ENCODE measurements at regions not wholly inside any gene's neighbourhood (a gene's known extent, or its start where the extent isn't known, plus 50 kb on each side); places are given as distances from the start of the nearest gene placed in this dataset.

GRCh38 chr10:29876008-29876555 is 183.3 kb downstream of the JCAD start:
- no peak overlapping the region for H3K4me2 ChIP-seq (ENCODE audit: low read depth, low read length, poor library complexity, severe bottlenecking)
- TF ChIP-seq CTCF (conservative IDR thresholded peaks at IDR 0.05; ENCODE audit: low read length) (no peak), EZH2phosphoT487 (IDR thresholded peaks at IDR 0.05; ENCODE audit: borderline replicate concordance) (no peak)
- H3K9me3 ChIP-seq (ENCODE audit: insufficient read depth, low read depth, low read length), result no peaks in the 10 kb centered on the region
- no peaks in the 10 kb centered on the region for H4K20me1 ChIP-seq (ENCODE audit: insufficient read depth, low read length, poor library complexity, severe bottlenecking)
- H3K4me1 ChIP-seq (ENCODE audit: insufficient read depth, low read length, poor library complexity, severe bottlenecking), result no peaks in the 10 kb centered on the region
- no peak overlapping the region for H2AFZ ChIP-seq (ENCODE audit: low read length)
- no peaks in the 10 kb centered on the region for H3K9me2 ChIP-seq (replicated peaks; ENCODE audit: low read depth, low read length)
- no peaks in the 10 kb centered on the region for H3K27me3 ChIP-seq (ENCODE audit: insufficient read depth, low read length, poor library complexity, severe bottlenecking)
- no peaks in the 10 kb centered on the region for H3K79me2 ChIP-seq (ENCODE audit: insufficient read depth, low read length)
- no peaks in the 10 kb centered on the region for H3K36me3 ChIP-seq (ENCODE audit: insufficient read depth, low read length)
- no peak overlapping the region for H3K9ac ChIP-seq (ENCODE audit: low read depth, low read length, poor library complexity, severe bottlenecking)
- H3K4me3 ChIP-seq (ENCODE audit: low read length, poor library complexity, severe bottlenecking), result no peak overlapping the region
- H3F3A ChIP-seq (ENCODE audit: low read depth), result no peaks in the 10 kb centered on the region

- Histone ChIP-seq H3K36me3 (ENCODE audit: insufficient read depth, low read length) (no peaks in the 10 kb centered on the region), H3F3A (ENCODE audit: low read depth) (no peaks in the 10 kb centered on the region), H4K20me1 (ENCODE audit: insufficient read depth, low read length, poor library complexity, severe bottlenecking) (no peaks in the 10 kb centered on the region), H3K4me3 (ENCODE audit: low read length, poor library complexity, severe bottlenecking) (no peak overlapping the region), H3K9ac (ENCODE audit: low read depth, low read length, poor library complexity, severe bottlenecking) (no peak overlapping the region), H2AFZ (ENCODE audit: low read length) (no peak overlapping the region), H3K4me1 (ENCODE audit: insufficient read depth, low read length, poor library complexity, severe bottlenecking) (no peaks in the 10 kb centered on the region), H3K27me3 (ENCODE audit: insufficient read depth, low read length, poor library complexity, severe bottlenecking) (no peaks in the 10 kb centered on the region), H3K9me2 (replicated peaks; ENCODE audit: low read depth, low read length) (no peaks in the 10 kb centered on the region), H3K9me3 (ENCODE audit: insufficient read depth, low read depth, low read length) (no peaks in the 10 kb centered on the region), H3K4me2 (ENCODE audit: low read depth, low read length, poor library complexity, severe bottlenecking) (no peak overlapping the region), H3K79me2 (ENCODE audit: insufficient read depth, low read length) (no peaks in the 10 kb centered on the region)
- TF ChIP-seq CTCF (conservative IDR thresholded peaks at IDR 0.05; ENCODE audit: low read length), result no peak
- no peak for TF ChIP-seq EZH2phosphoT487 (IDR thresholded peaks at IDR 0.05; ENCODE audit: borderline replicate concordance)
Measured at GRCh38 chr10:29874606-29875269, 184.6 kb downstream of the JCAD start.

- Histone ChIP-seq H3K79me2 (ENCODE audit: insufficient read depth, low read length) (no peaks in the 10 kb centered on the region), H3F3A (ENCODE audit: low read depth) (no peaks in the 10 kb centered on the region), H3K9me2 (replicated peaks; ENCODE audit: low read depth, low read length) (no peaks in the 10 kb centered on the region), H3K4me1 (ENCODE audit: insufficient read depth, low read length, poor library complexity, severe bottlenecking) (no peaks in the 10 kb centered on the region), H3K9ac (ENCODE audit: low read depth, low read length, poor library complexity, severe bottlenecking) (no peak overlapping the region), H3K4me2 (ENCODE audit: low read depth, low read length, poor library complexity, severe bottlenecking) (no peak overlapping the region), H3K27me3 (ENCODE audit: insufficient read depth, low read length, poor library complexity, severe bottlenecking) (no peaks in the 10 kb centered on the region), H4K20me1 (ENCODE audit: insufficient read depth, low read length, poor library complexity, severe bottlenecking) (no peaks in the 10 kb centered on the region), H2AFZ (ENCODE audit: low read length) (no peak overlapping the region), H3K36me3 (ENCODE audit: insufficient read depth, low read length) (no peaks in the 10 kb centered on the region), H3K4me3 (ENCODE audit: low read length, poor library complexity, severe bottlenecking) (no peak overlapping the region), H3K9me3 (ENCODE audit: insufficient read depth, low read depth, low read length) (no peaks in the 10 kb centered on the region)
- TF ChIP-seq CTCF (conservative IDR thresholded peaks at IDR 0.05; ENCODE audit: low read length) (no peak), EZH2phosphoT487 (IDR thresholded peaks at IDR 0.05; ENCODE audit: borderline replicate concordance) (no peak)
Measured at GRCh38 chr10:29873941-29874484, 185.4 kb downstream of the JCAD start.

All from Loucy (cell line).